ENCODE measurements at regions not wholly inside any gene's neighbourhood (a gene's known extent, or its start where the extent isn't known, plus 50 kb on each side); places are given as distances from the start of the nearest gene placed in this dataset.
"Not testable (repeated sequence)": the region's sequence is repeated elsewhere in the genome, so short reads cannot be mapped to it uniquely, and the experiment has no call there.

- Histone ChIP-seq H3K4me3 (no peak overlapping the region), H3K4me1 (replicated peaks) (no peaks in the 10 kb centered on the region), H3K36me3 (no peaks in the 10 kb centered on the region), H3K9me3 (no peaks in the 10 kb centered on the region), H3K27ac (no peak overlapping the region), H3K27me3 (replicated peaks; ENCODE audit: insufficient read depth) (no peaks in the 10 kb centered on the region)
- no peak for TF ChIP-seq POLR2AphosphoS5 (IDR thresholded peaks at IDR 0.05)
- TF ChIP-seq, protein P1, sequence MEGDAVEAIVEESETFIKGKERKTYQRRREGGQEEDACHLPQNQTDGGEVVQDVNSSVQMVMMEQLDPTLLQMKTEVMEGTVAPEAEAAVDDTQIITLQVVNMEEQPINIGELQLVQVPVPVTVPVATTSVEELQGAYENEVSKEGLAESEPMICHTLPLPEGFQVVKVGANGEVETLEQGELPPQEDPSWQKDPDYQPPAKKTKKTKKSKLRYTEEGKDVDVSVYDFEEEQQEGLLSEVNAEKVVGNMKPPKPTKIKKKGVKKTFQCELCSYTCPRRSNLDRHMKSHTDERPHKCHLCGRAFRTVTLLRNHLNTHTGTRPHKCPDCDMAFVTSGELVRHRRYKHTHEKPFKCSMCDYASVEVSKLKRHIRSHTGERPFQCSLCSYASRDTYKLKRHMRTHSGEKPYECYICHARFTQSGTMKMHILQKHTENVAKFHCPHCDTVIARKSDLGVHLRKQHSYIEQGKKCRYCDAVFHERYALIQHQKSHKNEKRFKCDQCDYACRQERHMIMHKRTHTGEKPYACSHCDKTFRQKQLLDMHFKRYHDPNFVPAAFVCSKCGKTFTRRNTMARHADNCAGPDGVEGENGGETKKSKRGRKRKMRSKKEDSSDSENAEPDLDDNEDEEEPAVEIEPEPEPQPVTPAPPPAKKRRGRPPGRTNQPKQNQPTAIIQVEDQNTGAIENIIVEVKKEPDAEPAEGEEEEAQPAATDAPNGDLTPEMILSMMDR (IDR thresholded peaks at IDR 0.05) = no peak
- no peak for TF ChIP-seq POLR2A (IDR thresholded peaks at IDR 0.05)
- no peak for DNase-seq (ENCODE audit: low spot score)
- WGBS = 73% methylated on average over 6 of the region's 6 CpGs
- intact Hi-C loops (cut with DNase I) = no loop called here
These were observed 312.5 kb upstream of the DUSP10 start for GRCh38 chr1:222054416-222054815.

DNA sequence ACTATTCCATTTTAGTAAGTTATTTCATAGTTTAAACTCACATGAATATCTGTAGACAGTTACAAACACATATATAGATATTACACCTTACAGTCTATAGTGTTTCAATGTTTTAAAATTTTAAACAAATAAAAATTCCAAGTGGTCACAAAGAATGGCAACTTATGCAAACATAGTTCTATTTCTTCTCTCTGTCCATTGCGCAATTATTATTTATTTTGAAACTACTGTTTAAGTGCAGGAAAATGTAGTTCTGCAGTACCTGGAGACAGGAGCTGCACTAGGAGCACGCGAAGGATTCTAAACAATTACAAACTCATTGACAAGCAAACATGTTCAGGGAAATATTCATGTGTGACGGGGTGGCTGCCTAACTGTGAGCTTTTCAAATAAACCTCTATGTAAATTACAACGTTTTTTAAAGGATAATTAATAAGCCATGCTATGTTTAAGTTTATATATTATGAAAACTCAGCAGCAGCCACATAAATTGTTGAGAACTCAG is 312.0 kb upstream of the DUSP10 start:
- no peak for TF ChIP-seq POLR2A (IDR thresholded peaks at IDR 0.05)
- TF ChIP-seq, protein P1 (IDR thresholded peaks at IDR 0.05) = no peak
- TF ChIP-seq POLR2AphosphoS5 (IDR thresholded peaks at IDR 0.05) = no peak
- 60% methylated on average over 5 of the region's 5 CpGs for WGBS
- no peak overlapping the region for H3K4me3 ChIP-seq
- H3K27ac ChIP-seq = no peak overlapping the region
- no peaks in the 10 kb centered on the region for H3K9me3 ChIP-seq
- no peak for DNase-seq (ENCODE audit: low spot score)
- intact Hi-C loops (cut with DNase I) = no loop called here
- H3K36me3 ChIP-seq = no peaks in the 10 kb centered on the region
- no peaks in the 10 kb centered on the region for H3K27me3 ChIP-seq (replicated peaks; ENCODE audit: insufficient read depth)
- no peaks in the 10 kb centered on the region for H3K4me1 ChIP-seq (replicated peaks)

DNA sequence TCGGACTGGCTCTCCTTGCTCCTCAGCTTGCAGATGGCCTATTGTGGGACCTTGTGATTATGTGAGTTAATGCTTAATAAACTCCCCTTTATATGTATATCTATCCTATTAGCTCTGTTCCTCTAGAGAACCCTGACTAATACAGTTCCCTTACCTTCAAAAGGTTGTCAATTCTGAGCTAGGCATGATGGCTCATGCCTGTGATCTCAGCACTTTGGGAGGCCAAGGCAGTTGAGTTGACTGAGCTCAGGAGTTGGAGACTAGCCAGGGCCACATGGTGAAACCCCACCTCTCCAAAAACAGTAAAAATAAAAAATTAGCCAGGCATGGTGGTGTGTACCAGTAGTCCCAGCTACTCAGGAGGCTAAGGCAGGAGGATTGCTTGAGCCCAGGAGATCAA is 309.4 kb upstream of the DUSP10 start:
- DNase-seq (ENCODE audit: low spot score); H3K36me3 ChIP-seq; H3K27ac ChIP-seq; H3K4me1 ChIP-seq (replicated peaks); intact Hi-C loops (cut with DNase I); H3K4me3 ChIP-seq; H3K9me3 ChIP-seq; H3K27me3 ChIP-seq (replicated peaks; ENCODE audit: insufficient read depth): not testable (repeated sequence)
- WGBS = 100% methylated on average over 1 of the region's 1 CpG

DNA sequence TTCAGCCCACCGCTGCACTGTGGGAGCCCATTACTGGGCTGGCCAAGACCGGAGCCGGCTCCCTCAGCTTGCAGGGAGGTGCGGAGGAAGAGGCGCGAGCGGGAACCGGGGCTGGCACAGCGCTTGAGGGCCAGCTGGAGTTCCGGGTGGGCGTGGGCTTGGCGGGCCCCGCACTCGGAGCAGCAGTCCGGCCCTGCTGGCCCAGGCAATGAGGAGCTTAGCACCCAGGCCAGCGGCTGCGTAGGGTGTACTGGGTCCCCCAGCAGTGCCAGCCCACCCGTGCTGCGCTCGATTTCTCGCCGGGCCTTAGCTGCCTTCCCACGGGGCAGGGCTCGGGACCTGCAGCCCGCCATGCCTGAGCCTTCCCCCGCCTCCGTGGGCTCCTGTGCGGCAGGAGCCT is 307.8 kb upstream of the DUSP10 start:
- H3K4me1 ChIP-seq (replicated peaks); H3K9me3 ChIP-seq; H3K27ac ChIP-seq; H3K4me3 ChIP-seq; intact Hi-C loops (cut with DNase I); H3K36me3 ChIP-seq; H3K27me3 ChIP-seq (replicated peaks; ENCODE audit: insufficient read depth); DNase-seq (ENCODE audit: low spot score): not testable (repeated sequence)
- WGBS = 98% methylated on average over 24 of the region's 28 CpGs

- Histone ChIP-seq H3K4me1 (replicated peaks) (no peaks in the 10 kb centered on the region), H3K27ac (no peak overlapping the region), H3K36me3 (no peaks in the 10 kb centered on the region), H3K4me3 (no peak overlapping the region), H3K27me3 (replicated peaks; ENCODE audit: insufficient read depth) (no peaks in the 10 kb centered on the region), H3K9me3 (no peaks in the 10 kb centered on the region)
- TF ChIP-seq POLR2A (IDR thresholded peaks at IDR 0.05) (no peak), POLR2AphosphoS5 (IDR thresholded peaks at IDR 0.05) (no peak)
- TF ChIP-seq, protein P1 (IDR thresholded peaks at IDR 0.05) = no peak
- no peak for DNase-seq (ENCODE audit: low spot score)
- 90% methylated on average over 4 of the region's 4 CpGs for WGBS
- intact Hi-C loops (cut with DNase I) = no loop called here
These were observed 307.3 kb upstream of the DUSP10 start for GRCh38 chr1:222049176-222049575.

DNA sequence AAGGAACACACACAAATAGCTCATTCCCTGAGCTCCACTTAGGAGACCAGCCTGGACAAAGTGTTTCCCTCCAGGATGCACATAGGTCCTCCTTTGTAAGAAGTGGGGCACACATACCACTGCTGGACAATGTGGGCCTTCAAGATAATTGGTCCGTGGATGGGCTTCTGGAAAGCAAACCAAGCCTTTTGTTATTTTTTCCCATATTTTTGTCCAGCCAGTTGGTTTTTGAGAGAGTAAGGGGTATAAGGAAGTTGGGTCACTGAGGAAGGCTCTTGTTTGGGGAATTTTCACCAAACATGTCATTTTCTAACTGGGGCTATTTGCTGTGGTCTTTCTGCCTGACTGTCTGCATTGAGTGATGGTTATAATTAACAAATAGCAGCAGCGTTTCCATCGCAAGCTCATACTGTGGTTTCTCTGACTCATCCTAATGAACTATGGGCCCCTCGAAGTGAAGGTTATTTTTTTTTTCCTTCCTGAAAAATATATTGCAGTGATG is 306.3 kb upstream of the DUSP10 start:
- WGBS = 62% methylated on average over 4 of the region's 4 CpGs
- H3K36me3 ChIP-seq = no peaks in the 10 kb centered on the region
- no peak for DNase-seq (ENCODE audit: low spot score)

More for the DNA sequence above, 306.3 kb upstream of the DUSP10 start:
- no peak overlapping the region for H3K27ac ChIP-seq
- no peak overlapping the region for H3K4me3 ChIP-seq
- H3K4me1 ChIP-seq (replicated peaks) = no peaks in the 10 kb centered on the region
- TF ChIP-seq, protein P1 (IDR thresholded peaks at IDR 0.05) = no peak
- TF ChIP-seq POLR2AphosphoS5 (IDR thresholded peaks at IDR 0.05) (no peak), POLR2A (IDR thresholded peaks at IDR 0.05) (no peak)
- H3K9me3 ChIP-seq = no peaks in the 10 kb centered on the region
- intact Hi-C loops (cut with DNase I) = no loop called here
- H3K27me3 ChIP-seq (replicated peaks; ENCODE audit: insufficient read depth) = no peaks in the 10 kb centered on the region

All from prostate gland (tissue), 2 donors.